22Rv1 (cell line): ENCODE measurements at regions not wholly inside any gene's neighbourhood (a gene's known extent, or its start where the extent isn't known, plus 50 kb on each side); places are given as distances from the start of the nearest gene placed in this dataset.

Experiments
- CTCF ChIP-seq: fragments of 450-650 bp; IDR thresholded peaks from 2 replicates; pipeline ENCODE4 v1.5.1; 2017; ENCODE audit warnings: mild to moderate bottlenecking
- ZFX ChIP-seq: fragments of 450-650 bp; IDR thresholded peaks from 2 replicates; pipeline ENCODE4 v1.6.1; 2017; ENCODE audit warnings: antibody characterized with exemption, borderline replicate concordance

GRCh38 chr6:98579079-98579478 lies 255.3 kb upstream of the POU3F2 start:
- TF ChIP-seq CTCF (no peak), ZFX (no peak)
